ENCODE measurements at regions not wholly inside any gene's neighbourhood (a gene's known extent, or its start where the extent isn't known, plus 50 kb on each side); places are given as distances from the start of the nearest gene placed in this dataset.

DNA sequence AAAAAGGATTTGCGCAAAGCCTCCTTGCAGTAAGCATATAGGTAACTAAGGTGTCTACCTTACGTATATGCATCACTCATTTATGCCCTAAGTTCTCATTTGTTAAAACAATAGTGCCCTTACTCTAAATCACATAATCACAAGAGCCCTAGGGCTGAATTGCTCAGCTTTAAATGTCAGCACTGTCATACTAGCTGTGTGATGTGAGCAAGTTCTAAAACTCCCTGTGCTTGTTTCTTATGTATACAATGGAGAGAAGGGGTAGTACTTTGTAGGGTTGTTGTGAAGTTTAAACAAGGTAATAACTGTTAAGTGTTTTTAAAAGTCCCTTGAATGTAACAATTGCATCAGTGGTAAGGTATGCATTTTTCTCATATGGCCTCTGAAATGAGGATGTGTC lies 169.5 kb upstream of the DMRT1 start:
- no peak for DNase-seq (ENCODE audit: low read depth)
- TF ChIP-seq, protein P1, sequence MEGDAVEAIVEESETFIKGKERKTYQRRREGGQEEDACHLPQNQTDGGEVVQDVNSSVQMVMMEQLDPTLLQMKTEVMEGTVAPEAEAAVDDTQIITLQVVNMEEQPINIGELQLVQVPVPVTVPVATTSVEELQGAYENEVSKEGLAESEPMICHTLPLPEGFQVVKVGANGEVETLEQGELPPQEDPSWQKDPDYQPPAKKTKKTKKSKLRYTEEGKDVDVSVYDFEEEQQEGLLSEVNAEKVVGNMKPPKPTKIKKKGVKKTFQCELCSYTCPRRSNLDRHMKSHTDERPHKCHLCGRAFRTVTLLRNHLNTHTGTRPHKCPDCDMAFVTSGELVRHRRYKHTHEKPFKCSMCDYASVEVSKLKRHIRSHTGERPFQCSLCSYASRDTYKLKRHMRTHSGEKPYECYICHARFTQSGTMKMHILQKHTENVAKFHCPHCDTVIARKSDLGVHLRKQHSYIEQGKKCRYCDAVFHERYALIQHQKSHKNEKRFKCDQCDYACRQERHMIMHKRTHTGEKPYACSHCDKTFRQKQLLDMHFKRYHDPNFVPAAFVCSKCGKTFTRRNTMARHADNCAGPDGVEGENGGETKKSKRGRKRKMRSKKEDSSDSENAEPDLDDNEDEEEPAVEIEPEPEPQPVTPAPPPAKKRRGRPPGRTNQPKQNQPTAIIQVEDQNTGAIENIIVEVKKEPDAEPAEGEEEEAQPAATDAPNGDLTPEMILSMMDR (IDR thresholded peaks at IDR 0.05; ENCODE audit: low read length, missing control alignments) = no peak
- no peak overlapping the region for H3K4me3 ChIP-seq (replicated peaks; ENCODE audit: low read depth, low read length)

DNA sequence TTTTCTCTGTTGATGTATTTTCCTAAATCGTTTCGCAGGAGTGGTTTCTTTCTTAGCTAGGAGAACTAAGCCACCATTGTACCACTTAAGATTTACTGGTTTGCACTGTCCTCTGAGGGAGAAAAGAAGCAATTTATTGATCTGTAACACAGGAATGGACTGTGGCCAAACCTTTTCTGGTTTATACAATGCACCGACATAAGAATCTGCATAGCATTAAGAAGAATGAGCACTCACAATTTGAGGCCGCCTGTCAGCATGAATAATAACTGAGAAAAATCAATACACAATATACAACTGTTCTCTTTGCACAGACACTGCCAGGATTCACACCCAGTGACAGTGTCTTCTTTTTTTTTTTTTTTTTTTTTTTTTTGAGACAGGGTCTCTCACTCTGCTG lies 168.6 kb upstream of the DMRT1 start:
- no peak overlapping the region for H3K4me3 ChIP-seq (replicated peaks; ENCODE audit: low read depth, low read length)
- TF ChIP-seq, protein P1 (IDR thresholded peaks at IDR 0.05; ENCODE audit: low read length, missing control alignments) = no peak
- DNase-seq (ENCODE audit: low read depth) = no peak

DNA sequence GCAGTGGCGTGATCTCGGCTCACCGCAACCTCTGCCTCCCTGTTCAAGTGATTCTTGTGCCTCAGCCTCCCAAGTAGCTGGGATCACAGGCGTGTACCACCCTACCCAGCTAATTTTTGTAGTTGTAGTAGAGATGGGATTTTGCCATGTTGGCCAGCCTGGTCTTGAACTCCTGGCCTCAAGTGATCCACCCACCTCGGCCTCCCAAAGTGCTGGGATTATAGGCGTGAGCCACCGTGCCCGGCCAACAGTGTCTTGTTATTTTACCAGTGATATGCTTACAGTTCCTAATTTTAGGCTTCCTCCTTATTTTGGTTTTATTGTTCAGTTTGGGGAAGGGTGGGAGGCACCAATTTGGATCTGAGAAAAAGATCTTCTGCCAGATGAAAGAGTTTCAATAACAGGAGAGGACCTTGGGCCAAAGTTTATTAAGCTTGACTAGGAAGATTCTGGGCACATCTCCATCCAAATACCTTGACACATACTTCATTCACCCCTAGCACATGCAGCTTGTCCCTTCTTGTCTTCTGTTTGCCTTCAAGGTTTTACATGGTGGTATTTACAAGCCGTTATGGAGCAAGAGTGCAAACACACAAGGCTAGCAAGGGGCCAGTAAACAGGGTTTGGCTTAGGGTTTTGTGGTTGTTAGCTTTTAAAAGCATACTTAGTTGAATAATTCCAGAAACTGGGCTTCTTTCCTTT lies 168.1 kb upstream of the DMRT1 start:
- TF ChIP-seq, protein P1 (IDR thresholded peaks at IDR 0.05; ENCODE audit: low read length, missing control alignments) = no peak
- no peak for DNase-seq (ENCODE audit: low read depth)
- H3K4me3 ChIP-seq (replicated peaks; ENCODE audit: low read depth, low read length) = no peak overlapping the region

DNA sequence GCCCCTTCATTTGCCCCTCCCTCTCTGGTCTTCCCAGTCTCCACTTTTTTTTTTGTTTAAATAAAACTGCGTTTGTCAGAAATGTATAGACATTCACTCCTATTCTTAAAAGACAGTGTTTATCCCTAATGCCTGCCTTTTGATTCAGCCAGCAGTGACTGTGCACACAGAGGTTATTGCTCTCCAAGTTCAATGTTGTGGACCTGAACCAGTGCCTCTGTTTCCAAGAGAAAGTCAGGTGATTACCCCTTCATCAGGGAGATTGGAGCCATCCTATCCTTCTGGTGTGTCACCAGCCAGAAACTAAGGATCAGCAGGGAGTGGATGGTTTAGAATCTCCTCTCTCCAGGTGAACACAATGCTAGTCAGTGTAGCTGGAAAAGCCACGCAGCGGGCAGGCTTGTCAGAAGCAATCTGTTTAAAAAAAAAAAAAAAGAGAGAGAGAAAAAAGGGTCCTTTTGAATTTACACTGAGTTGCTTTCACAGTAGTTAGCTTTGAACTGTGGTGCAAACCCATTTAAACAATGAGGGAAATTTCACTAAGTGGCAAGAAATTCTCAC lies 167.5 kb upstream of the DMRT1 start:
- no peak overlapping the region for H3K4me3 ChIP-seq (replicated peaks; ENCODE audit: low read depth, low read length)
- DNase-seq (ENCODE audit: low read depth) = no peak
- TF ChIP-seq, protein P1 (IDR thresholded peaks at IDR 0.05; ENCODE audit: low read length, missing control alignments) = no peak

DNA sequence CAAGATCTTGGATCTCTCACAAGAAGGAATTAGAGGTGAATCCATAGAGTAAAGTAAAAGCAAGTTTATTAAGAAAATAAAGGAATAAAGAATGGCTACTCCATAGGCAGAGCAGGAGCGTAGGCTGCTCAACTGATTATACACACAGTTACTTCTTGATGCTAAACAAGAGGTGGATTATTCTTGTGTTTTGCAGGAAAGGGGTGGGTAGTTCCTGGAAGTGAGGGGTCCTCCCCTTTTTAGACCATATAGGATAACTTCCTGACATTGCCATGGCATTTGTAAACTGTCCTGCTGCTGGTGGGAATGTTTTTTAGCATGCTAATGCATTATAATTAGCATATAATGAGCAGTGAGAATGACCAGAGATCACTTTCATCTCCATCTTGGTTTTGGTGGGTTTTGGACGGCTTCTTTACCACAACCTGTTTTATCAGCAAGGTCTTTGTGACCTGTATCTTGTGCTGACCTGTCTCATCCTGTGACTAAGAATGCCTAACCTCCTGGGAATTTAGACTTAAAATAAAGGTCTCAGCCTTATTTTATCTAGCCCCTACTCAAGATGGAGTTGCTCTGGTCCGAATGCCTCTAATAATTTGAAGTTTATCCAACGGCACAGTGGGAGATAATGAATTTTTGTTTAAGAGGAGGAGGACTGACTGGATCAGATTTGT lies 165.7 kb upstream of the DMRT1 start:
- TF ChIP-seq, protein P1 (IDR thresholded peaks at IDR 0.05; ENCODE audit: low read length, missing control alignments) = no peak
- no peak for DNase-seq (ENCODE audit: low read depth)
- H3K4me3 ChIP-seq (replicated peaks; ENCODE audit: low read depth, low read length) = no peak overlapping the region

DNA sequence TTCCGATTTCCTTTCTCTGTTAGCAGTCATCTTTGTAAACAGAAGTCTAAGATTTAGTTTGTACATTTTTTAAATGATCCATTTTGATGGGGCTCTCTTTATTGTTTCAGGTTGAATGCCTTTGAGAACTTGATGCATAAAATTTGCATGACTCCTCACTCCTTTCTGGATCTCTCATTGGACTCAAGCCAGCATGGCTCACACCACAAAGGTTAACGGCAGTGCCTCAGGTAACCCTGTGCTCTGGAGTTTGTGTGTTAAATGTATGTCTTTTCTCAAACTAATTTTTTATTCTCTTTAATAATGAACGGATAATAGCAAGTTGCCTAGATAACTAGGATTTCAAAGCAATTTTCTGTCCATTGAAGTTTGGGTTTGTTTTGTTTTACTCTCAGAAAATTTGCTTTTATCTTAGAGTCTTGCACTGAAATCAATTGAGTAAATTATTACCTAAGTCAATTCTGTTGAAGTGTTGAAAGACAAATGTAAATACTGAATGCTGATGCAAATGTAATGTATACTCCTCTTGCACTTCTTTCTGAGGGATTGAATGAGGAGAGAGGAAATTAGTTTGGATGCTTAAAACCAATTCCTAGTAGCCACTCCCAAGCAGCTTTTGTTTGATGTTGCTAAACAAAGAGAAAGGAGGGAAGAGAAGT lies 164.6 kb upstream of the DMRT1 start:
- no peak for DNase-seq (ENCODE audit: low read depth)
- TF ChIP-seq, protein P1 (IDR thresholded peaks at IDR 0.05; ENCODE audit: low read length, missing control alignments) = no peak
- H3K4me3 ChIP-seq (replicated peaks; ENCODE audit: low read depth, low read length) = no peak overlapping the region
